ENCODE measurements at regions not wholly inside any gene's neighbourhood (a gene's known extent, or its start where the extent isn't known, plus 50 kb on each side); places are given as distances from the start of the nearest gene placed in this dataset.

GRCh38 chr7:131194070-131194865, 133.4 kb upstream of the MKLN1 start:
- no peak for DNase-seq

- DNase-seq, result no peak
Observed at GRCh38 chr7:131196803-131197202, 130.9 kb upstream of the MKLN1 start.

GRCh38 chr7:131197920-131198615, 129.6 kb upstream of the MKLN1 start:
- DNase-seq, result no peak

- no peak for DNase-seq
Observed at GRCh38 chr7:131202451-131202850, 125.2 kb upstream of the MKLN1 start.

GRCh38 chr7:131203291-131203976, 124.2 kb upstream of the MKLN1 start:
- DNase-seq, result no peak

GRCh38 chr7:131208777-131209176, 118.9 kb upstream of the MKLN1 start:
- no peak for DNase-seq

- no peak for DNase-seq
Observed at GRCh38 chr7:131210618-131211017, 117.1 kb upstream of the MKLN1 start.

- no peak for DNase-seq
Observed at GRCh38 chr7:131211500-131211899, 116.2 kb upstream of the MKLN1 start.

GRCh38 chr7:131212114-131212513, 115.6 kb upstream of the MKLN1 start:
- no peak for DNase-seq

- peak; percentile 48 for DNase-seq
Observed at GRCh38 chr7:131218727-131219128, 108.9 kb upstream of the MKLN1 start.

GRCh38 chr7:131219312-131220041, 108.2 kb upstream of the MKLN1 start:
- no peak for DNase-seq

- DNase-seq, result no peak
Observed at GRCh38 chr7:131221061-131221460, 106.6 kb upstream of the MKLN1 start.

GRCh38 chr7:131222171-131222570, 105.5 kb upstream of the MKLN1 start:
- no peak for DNase-seq

GRCh38 chr7:131223151-131223550, 104.5 kb upstream of the MKLN1 start:
- no peak for DNase-seq

- no peak for DNase-seq
Observed at GRCh38 chr7:131224996-131225395, 102.7 kb upstream of the MKLN1 start.

- DNase-seq, result no peak
Observed at GRCh38 chr7:131225619-131226513, 101.8 kb upstream of the MKLN1 start.

GRCh38 chr7:131226514-131226865, 101.2 kb upstream of the MKLN1 start:
- DNase-seq, result no peak

- DNase-seq, result peak; percentile 73
Observed at GRCh38 chr7:131231381-131232220, 96.1 kb upstream of the MKLN1 start.

GRCh38 chr7:131232768-131233167, 94.9 kb upstream of the MKLN1 start:
- no peak for DNase-seq

- no peak for DNase-seq
Observed at GRCh38 chr7:131233193-131233592, 94.5 kb upstream of the MKLN1 start.

Measured in SIG-M5 (cell line).